Inferior parietal cortex (tissue), 1 donor: ENCODE measurements at regions not wholly inside any gene's neighbourhood (a gene's known extent, or its start where the extent isn't known, plus 50 kb on each side); places are given as distances from the start of the nearest gene placed in this dataset.
"Not testable (repeated sequence)": the region's sequence is repeated elsewhere in the genome, so short reads cannot be mapped to it uniquely, and the experiment has no call there.

Experiments
- DNase-seq: peaks from one replicate; pipeline ENCODE4 v3.0.0-alpha.2; 2016; ENCODE audit errors: extremely low spot score

DNA sequence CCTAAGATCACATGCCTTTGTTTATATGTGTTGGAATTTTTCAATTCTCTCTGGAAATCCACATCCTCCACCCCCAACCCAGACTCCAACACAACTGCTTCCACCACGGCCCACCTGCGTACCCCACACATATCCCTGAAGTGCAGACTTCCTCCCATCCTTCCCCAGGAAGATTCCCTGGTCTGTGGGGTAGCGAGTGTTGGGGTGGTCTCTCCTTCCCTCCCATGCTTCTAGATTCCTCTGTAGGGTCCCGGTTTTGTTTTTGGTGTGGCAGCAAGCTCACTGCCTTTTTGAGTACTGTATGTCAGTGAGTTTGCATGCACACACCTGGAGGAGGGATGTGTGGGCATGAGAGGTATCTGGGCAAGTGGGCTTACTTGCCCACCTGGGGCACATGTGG is 127.6 kb downstream of the MRPL14 start:
- DNase-seq: no peak

DNA sequence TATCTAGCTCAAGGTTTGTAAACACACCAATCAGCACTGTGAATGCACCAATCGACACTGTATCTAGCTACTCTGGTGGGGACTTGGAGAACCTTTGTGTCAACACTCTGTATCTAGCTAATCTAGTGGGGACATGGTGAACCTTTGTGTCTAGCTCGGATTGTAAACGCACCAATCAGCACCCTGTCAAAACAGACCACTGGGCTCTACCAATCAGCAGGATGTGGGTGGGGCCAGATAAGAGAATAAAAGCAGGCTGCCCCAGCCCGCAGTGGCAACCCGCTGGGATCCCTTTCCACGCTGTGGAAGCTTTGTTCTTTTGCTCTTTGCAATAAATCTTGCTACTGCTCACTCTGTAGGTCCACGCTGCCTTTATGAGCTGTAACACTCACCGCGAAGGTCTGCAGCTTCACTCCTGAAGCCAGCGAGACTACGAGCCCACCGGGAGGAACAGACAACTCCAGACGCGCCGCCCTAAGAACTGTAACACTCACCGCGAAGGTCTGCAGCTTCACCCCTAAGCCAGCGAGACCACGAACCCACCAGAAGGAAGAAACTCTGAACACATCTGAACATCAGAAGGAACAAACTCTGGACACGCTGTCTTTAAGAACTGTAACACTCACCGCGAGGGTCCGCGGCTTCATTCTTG is 128.5 kb downstream of the MRPL14 start:
- DNase-seq: not testable (repeated sequence)

DNA sequence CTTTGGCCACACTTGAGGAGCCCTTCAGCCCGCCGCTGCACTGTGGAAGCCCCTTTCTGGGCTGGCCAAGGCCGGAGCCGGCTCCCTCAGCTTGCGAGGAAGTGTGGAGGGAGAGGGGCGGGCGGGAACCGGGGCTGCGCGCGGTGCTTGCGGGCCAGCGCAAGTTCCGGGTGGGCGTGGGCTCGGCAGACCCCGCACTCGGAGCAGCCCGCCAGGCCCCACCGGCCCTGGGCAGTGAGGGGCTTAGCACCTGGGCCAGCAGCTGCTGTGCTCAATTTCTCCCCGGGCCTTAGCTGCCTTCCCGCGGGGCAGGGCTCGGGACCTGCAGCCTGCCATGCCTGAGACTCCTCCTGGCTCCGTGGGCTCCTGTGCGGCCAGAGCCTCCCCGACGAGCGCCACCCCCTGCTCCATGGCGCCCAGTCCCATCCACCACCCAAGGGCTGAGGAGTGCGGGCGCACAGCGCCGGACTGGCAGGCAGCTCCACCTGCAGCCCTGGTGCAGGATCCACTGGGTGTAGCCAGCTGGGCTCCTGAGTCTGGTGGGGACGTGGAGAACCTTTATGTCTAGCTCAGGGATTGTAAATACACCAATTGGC is 129.2 kb downstream of the MRPL14 start:
- not testable (repeated sequence) for DNase-seq

DNA sequence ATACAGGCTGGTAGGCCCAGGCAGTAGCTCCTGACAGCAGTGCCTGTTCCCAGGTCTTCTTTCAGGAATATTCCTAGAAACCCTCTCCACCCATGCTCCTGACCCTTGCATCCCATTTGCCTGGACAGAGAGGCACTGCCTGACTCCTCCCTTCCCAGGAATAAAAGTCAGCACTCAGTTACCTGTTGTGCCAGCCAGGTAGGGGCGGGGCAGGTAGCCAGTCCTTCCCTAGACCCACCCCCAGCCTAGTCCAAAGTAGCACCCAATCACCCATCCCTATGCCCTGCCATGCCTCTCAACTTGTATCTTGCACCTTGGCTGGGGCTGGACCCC is 129.9 kb downstream of the MRPL14 start:
- DNase-seq: no peak

DNA sequence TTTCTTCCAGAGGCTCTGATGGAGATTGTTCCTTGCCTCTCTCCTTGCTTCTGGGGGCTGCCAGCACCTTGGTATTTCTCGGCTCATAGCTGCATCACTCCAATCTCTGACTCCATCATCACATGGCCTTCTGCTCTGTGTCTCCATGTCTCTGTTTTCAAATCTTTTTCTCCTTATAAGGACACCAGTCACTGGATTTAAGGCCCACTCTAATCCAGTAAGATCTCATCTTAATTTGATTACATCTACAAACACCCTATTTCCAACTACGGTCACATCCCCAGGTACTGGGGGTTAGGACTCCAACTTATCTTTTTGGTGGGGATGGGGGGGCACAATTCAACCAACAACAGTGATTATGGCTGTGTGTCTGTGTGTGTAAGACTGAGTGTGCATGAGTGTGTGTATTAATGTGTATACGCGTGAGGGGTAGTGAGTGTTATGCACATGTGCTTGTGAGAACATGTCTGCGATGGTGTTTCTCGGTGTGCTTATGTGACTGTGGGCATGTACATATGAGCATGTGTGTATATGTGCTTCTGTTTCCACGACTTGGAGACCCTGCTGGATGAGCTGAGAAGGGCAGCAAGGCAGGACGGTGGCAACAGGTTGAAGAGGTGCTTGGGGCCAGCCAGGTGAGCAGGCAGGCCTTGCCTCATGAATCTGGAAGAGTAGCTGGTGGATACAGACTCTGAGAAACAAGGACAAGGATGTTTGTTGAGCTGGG is 130.5 kb downstream of the MRPL14 start:
- DNase-seq: no peak

DNA sequence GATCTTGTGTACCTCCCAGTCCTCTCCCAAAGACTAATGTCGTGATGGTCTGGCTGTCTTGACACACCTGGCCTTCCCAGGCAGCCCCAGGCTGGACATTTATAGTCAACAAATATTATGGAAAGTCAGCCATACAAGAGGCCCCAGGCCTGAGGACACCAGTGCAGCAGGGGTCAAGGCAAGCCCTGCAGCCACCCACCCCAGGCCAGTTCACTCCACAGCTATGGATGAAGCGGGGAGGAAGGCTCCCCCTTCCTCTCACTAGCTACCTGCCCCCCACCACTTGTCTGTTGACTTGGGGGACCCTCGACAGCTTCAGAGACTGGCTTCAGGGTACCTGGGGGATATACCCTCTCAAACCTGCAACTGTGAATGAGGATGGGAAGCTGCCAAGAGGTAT is 132.1 kb downstream of the MRPL14 start:
- no peak for DNase-seq

DNA sequence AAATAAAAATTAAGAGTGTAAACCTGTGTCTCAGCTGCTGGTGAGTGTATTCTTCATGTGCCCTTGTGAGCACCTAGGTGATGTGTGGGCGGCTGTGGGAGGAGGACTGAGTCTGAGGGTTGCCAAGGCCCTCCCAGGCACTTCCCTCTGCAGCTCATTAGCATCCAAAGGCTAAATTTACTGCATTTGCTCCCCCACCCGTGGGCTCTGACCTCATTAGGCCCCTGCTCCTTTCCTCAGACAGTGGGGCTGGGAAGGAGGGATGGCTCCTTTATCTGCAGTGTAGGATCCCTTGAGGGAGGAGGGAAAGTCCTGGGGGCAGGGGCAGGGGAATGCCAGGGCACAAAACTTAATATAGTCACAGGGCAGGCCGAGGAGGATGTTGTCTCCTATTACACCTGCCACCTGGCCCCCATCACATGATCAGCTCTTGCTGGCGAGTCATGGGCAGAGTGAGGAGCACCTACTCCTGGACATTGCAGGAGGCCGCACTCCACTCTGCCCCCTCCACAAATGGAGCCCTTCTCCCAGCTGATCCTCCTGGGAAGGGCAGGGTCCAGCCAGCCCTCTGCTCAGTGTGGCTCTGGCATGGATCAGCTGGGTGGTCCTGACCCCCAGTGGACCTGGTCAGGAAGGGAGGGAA is 133.2 kb downstream of the MRPL14 start:
- no peak for DNase-seq

DNA sequence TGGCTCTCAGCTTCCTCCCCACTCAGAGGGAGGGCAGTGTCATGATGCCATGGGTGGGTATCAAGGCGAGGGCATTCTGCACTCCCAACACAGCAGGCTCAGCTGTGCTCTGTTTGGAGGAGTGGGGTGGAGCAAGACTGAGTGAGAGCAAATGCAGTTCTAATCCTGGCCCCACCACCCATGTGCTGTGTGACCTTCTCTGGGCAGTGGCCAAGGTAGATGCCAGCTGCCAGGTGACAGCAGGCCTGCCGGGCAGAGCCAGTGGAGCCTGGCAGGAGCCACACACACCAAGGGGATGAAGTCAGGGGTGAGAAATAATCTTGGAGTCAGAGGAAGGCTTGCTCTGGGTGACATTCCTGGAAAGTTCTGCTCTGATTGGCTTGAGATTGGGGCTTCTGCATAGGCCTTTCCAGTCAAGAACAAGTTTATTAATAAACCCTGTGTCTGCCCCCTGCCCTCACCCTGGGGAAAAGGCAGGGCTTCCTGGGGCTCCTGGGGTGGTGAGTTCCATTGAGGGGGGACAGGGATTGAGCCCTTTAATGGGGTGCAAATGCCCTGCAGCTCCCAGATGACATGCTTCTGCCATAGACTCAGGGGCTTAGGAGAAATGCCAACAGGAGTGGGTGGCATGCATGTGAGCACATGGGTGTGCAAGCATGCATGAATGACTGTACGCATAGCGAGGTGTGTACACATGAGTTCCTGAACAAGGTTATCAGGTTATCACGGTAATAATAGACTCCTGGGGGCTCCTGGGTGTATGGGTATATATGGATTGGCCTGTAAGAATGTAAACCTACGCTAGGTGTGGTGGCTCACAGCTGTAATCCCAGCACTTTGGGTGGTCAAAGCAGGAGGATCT is 134.2 kb downstream of the MRPL14 start:
- no peak for DNase-seq

DNA sequence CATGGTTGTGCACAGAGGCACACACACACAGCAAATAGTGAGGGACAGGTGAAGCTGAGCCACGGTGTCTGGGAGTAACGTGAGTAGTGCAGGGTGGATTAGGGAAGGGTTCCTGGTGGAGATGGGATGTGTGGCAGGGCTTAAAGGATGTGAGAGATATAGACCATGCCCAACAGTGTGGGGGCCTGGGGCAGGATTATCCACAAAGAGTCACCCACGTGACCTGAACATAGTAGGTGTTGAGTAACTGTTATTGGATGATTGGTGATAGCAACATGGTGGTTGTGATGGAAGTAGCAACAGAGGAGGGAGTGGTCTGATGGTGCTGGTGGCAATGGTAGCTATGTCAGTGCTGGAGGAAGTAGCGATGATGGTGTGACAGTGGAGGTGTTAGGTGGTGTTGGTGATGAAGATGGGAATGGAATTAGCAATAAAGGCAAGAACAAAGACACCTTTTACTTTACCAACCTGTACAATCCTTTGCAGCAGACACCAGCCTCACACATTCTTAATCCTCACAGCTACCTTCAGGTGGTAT is 135.1 kb downstream of the MRPL14 start:
- no peak for DNase-seq

DNA sequence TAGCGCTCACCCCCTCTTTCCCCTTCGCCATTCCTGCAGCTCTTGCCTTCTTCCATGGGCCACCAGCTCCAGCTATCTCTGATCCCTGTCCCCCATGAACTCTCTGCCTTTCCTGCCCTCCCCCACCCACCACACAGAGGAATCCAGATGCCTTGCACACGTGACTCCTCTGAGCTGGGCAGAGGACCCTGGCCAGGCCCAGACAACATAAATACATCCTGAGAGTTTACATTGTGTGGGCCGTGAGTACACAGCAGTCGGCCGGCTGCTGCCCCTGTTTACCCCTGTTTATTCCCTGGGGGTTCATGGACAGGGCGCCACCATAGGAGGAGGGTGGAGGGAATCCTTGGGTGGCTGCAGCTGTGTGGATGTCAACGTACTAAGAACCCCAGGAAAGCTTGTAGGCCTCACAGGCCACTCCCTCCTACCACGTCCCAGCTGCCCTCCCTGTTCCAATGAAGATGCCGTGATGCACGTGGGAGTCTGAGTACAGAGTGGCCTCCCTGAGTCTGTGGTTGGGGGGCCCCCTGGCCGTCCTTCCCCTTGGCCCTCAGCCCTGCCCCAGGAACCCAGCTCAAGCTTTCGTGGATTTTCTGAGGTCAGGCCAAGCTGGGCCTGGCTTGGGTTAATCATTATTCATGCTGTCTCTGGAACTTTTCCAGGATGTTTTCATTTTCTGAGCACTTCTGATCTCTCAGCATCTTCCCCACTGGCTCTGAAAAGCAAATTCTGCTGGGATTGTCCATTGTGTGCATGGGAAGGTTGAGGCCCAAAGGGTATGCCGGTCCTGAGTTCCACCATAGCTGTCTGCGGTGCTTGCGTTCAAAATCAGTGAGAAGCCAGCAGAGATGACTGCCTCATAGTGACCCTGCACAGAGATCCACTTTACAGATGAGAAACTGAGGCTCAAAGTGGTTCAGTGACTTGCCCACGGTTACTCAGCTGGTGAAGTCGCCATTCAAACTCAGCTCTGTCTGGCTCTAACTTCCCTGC is 136.3 kb downstream of the MRPL14 start:
- no peak for DNase-seq

DNA sequence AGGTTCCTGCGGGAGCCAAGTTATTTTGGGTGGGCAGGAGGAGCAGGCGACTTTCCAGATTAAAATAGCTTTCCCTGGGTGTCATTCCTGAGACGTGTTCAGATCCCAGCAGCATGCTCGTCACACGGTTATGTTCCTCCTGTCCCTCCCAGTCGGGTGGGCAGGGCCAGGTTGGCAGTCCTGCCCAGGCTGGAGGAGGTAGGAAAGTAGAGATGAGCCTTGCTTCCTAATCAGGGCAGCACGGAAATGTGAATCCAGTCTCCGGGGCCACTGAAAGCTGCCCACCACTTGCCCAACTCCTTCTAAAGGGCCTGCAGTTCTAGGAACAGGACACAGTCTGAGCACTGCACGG is 137.0 kb downstream of the MRPL14 start:
- no peak for DNase-seq

DNA sequence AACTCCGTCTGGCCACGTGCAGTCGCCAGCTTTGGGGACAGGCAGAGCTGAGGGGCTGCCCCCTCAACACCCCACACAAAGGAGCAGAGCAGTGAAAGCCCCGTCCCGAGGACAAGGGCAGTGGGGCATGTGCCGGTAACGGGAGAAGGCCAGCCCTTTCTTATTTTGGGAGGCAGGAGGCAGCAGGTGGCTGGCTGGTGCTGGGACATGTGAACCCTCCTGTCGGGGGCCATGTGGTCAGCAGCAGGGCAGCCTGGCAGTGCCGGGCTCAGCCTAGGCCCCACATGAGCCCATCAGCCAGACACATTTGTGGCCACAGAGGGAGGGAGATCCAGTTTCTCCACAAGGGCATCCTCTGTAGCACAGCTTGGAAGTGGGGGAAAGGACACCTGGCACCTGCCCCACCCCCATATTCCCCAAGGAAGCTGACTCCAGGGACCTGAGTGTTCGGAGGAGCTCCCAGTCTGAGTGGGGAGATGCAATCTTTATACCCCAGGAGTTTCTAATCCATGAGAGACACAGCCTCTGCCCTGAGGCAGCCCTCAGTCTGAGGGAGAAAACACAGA is 137.6 kb downstream of the MRPL14 start:
- DNase-seq: no peak

DNA sequence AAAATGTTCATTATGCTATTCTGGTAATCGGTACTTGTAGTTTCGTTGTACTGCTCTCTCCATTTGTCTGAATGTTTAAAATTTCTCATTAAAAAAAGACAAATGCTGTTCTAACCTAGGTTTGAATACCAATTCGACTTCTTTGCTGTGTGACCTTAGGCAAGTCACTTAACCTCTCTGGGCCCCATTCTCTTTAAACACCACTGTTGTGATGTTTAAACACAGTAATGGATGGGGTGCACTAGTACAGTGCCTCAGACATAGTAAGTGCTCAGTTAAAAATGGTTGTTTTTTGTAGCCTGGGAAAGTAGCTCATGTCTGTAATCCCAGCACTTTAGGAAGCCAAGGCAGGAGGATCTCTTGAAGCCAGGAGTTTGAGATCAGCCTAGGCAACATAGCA is 138.5 kb downstream of the MRPL14 start:
- DNase-seq: no peak

DNA sequence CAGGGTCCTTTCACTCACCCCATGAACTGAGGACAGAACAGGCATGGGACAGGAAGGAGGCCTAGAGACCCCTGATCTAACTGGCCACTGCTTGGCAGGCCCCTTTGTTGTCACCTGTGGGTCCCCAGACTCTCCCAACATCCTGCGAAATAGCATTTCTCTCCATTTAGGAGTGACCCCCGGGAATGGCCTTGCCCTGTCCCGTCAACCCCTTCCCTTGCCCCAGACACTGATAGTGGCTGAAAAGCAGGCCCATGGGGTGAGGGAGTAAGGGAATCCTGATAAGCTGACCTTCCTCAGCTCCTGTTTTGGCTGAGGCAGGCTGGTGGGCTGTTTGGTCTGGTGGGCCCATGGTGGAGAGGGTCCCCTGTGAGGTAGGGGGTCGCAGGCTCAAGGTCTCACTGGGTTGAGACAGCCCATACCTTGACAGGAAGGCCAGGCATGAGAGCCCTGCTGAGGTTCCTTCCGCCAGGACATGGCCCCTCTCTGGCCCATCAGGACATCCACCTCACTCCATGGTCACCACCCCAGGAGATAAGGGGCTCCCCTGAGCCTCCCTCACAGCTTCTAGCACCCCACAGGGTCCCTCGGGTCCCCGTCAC is 139.3 kb downstream of the MRPL14 start:
- no peak for DNase-seq

DNA sequence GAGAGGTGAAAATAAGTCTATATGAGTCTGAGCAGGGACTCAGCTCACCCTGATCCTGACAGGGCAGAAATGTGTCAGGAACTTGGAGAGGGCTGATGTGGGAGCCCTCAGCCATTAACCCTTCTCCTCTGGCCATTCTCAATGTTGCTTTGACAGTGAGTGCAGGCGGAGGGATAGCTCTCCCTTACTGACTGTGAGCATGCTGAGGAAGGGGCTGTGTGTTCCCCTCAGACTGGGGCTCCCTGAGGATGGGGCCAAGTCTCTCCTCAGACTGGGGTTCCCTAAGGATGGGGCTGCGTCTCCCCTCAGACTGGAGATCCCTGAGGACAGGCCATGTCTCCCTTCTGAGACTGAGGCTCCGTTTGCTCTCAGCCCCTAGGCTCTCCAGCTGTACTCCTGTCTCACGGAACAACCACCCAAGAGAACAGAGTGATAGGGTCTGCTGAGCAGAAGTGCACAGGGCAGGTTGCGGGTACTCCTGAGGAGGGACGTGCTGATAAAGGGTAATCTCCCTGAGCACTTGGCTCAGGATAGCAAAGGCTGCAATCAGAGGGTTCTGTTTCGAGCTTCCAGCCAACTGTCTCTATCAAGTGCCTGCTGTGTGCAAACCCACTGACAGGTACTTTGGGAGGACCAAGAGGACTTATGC is 141.0 kb downstream of the MRPL14 start:
- no peak for DNase-seq

DNA sequence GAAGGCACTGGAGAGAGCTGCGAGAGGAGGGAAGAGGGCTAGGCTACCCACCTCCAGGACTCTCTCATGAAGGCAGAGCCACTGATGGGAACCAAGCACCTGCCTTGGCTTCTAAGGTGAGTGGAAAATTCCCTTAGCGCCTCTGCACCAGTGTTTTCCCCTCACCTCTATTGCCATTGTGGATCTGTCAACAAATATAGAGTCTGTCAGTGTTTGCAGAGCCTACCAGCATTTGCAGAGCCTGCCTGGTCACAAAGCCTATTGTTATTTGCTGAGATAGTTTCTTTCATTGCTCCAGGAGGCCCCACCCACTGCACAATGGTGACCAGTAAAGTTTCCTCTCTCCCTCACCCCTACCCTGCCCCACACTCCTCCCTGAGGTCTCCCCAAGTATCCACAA is 141.9 kb downstream of the MRPL14 start:
- no peak for DNase-seq

DNA sequence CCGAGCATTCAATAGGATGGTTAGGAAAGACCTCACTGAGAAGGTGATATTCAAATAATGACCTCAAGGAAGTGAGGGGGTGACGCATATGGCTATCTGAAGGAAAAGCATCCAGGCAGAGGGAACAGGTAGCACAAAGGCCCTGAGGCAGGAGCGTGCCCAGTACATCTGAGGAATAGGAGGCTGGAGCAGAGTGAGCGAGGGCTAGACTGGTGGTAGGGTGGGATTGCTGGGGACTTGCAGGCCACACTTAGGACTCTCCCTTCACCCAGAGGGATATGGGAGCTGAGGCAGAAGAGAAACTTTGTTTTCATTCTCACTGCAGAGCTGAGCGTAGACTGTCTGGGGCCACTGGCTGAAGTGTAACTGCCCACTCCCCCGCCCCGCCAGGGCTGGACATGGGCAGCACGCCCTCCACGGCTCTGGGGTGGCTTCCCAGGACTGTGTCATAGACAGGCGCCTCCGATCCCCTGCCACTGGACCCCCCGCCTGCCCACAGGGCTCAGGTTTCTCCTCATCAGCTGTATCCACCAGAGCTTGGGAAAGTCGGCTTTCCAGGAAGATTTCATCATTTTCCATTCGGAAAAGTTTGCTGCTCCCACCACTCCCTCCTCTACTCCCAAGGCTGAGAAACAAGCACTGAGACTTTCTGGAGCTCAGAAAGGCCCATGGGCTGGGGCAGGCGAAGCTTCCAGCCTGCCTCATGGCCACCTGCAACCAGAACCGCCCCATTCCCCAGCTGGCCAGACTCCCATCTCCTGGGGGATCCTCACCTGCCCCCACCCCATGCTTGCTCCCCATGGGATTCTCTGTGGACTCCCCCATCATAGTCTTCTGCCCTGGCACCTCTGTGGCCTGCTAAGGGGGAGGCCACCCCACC is 142.6 kb downstream of the MRPL14 start:
- DNase-seq: no peak

DNA sequence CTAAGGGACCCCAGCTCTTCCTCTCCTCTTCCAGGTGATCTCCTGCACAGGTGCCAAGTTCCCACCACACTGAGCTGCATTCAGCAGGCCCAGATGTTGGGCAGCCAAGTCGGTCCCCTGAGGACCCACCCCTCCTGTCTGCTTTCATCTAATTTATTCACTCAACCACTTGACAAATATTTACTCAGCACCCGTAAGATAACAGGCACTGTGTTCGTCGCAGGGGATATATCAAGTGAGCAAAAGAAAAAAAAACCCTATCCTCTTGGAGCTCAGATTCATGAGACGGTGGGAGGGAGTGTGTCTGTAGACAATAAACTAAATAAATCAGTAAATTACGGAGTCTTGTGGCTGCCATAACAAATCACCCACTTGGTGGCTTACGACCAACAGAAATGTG is 143.6 kb downstream of the MRPL14 start:
- no peak for DNase-seq
